Left renal pelvis (tissue), 4 donors: ENCODE measurements at regions not wholly inside any gene's neighbourhood (a gene's known extent, or its start where the extent isn't known, plus 50 kb on each side); places are given as distances from the start of the nearest gene placed in this dataset.
"Not testable (repeated sequence)": the region's sequence is repeated elsewhere in the genome, so short reads cannot be mapped to it uniquely, and the experiment has no call there.

Source experiments
- DNase-seq, 4 donors: peaks; one replicate each; pipeline ENCODE4 v3.0.0-alpha.2; 2013; ENCODE audit warnings: low read depth in 4 of 4, low spot score in 3 of 4

- no peak for DNase-seq
Measured at GRCh38 chr14:106459971-106460730, 933.8 kb downstream of the TMEM121 start.

DNA sequence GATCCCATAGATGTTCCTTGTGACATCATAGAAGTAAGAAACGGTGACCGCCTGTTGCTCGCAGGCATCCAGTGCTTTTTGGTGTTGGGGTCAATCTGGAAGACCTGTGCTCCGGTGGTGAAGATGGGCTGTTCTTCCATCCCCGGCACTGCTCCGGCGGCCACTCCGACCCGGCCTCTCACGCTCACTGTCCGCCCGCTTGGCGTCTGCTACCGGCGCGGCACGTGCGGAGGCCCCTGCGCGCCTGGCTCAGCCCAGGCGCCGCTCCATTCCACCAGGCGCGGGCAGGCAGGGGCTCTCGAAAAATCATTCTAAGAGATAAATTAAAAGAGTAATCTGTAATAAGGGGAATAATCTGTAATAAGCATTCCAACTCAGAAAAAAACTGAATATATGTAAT, 934.5 kb downstream of the TMEM121 start:
- DNase-seq = no peak

GRCh38 chr14:106466483-106466882, 940.1 kb downstream of the TMEM121 start:
- not testable (repeated sequence) for DNase-seq

DNA sequence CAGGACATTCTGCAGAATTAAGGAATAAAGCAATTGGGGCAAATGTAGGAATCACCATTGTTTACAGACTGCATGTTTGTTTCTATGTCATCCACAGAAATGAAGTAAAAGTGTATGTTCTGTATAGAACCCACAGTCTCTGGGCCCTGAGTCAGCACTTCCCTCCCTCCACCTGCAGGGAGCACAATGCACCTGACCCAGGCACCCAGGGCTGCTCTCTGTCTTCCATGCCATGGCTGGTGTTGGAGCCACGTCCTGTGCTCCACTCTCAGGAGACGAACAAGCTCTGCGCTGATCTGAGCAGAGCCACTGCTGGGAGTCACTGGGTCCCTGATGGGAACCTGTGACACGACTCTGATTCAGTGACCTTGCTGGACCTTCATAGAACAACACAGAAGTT, 942.5 kb downstream of the TMEM121 start:
- not testable (repeated sequence) for DNase-seq

GRCh38 chr14:106470028-106470427, 943.6 kb downstream of the TMEM121 start:
- DNase-seq = not testable (repeated sequence)

DNA sequence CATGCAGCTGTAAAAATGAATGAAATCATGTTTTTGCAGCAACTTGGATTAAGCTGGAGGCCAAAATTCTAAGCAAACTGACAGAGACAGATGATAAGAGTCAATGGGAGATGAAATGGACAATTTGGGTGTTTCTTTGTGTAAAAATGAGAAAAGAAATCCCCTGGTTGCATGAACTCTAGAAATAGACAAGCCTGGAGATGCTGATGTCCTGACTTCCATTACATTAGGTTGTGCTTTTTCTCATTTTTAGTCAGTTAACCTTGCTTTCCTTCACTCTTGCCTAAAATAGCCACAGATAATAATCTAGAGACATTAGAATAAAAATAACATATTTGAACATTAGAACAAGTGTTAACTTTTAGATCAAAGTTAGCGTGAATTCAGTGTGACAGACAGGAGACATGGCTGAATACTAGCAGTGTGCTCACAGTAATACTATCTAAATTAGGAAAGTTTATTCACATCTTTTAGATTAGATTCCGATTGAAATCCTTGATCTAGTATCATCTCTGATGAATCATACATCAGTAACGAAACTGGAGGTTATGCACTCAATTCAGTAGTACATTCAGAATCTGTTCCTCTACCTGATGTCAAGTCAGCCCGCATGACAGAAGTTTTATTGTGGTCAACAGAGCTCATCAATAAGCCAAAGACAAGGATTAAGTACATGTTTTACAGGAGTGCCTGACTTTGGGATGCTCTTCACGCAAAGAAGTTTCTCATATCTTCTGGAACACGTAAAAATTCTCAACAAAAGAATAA, 948.1 kb downstream of the TMEM121 start:
- DNase-seq = not testable (repeated sequence)

DNA sequence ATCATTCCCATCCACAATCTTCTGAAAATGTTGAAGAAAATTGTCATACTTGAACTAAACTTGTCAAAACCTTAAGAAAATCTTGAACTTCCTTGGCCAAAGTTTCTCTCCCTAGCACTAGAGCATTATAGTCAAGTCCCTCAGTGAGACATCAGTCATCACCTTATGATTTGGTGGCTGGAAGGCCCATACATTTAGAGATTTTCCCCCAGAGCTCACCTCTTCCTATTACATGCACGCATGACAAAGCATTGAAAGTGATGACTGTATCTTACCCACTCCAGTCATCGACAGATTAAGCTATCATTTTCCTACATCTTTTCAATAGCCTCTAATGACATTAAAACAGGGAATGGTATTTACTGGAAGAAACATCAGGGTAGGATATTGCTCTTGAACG, 948.8 kb downstream of the TMEM121 start:
- not testable (repeated sequence) for DNase-seq

DNA sequence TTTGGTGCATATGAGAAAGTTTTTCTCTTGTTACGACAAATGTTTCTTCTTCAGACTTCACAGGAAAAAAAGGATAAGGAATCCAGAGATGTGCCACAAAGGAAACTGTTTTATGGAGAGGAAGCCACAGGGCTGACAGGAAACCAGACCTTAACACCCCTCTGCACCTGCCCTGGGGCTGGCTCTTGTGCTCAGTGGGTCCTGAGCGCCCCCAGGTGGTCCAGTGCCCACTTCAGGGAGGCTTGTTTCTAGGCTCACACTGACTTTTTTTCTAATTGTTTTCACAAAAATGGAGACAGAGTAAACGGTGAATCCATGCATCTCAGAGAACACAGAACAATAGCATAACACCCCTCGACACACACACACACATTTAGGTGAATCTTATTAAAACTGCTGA, 951.2 kb downstream of the TMEM121 start:
- DNase-seq = not testable (repeated sequence)

DNA sequence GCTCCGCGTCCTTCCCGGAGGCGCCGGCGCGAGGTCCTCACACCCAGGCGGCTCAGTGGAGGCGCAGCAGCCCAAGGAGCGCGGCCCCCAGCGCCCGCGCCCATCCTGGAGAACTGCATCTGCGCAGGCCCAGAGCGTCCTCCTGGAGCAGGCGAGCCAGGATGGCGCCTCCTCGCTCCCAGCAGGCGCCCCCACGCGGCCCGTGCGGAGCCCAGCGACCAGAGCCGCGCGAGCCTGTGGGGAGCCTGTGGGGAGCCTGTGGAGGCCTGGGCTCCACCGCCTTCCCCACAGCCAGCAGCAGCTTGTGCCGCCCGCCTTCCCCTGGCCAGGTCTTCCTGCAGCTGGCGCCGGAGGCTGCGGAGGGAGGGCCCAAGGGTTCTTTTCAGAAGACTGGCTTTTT, 953.9 kb downstream of the TMEM121 start:
- not testable (repeated sequence) for DNase-seq

GRCh38 chr14:106482213-106482612, 955.8 kb downstream of the TMEM121 start:
- DNase-seq = not testable (repeated sequence)

- no peak for DNase-seq
Measured at GRCh38 chr14:106487600-106487999, 961.2 kb downstream of the TMEM121 start.

- DNase-seq = no peak
Measured at GRCh38 chr14:106488291-106488690, 961.9 kb downstream of the TMEM121 start.

DNA sequence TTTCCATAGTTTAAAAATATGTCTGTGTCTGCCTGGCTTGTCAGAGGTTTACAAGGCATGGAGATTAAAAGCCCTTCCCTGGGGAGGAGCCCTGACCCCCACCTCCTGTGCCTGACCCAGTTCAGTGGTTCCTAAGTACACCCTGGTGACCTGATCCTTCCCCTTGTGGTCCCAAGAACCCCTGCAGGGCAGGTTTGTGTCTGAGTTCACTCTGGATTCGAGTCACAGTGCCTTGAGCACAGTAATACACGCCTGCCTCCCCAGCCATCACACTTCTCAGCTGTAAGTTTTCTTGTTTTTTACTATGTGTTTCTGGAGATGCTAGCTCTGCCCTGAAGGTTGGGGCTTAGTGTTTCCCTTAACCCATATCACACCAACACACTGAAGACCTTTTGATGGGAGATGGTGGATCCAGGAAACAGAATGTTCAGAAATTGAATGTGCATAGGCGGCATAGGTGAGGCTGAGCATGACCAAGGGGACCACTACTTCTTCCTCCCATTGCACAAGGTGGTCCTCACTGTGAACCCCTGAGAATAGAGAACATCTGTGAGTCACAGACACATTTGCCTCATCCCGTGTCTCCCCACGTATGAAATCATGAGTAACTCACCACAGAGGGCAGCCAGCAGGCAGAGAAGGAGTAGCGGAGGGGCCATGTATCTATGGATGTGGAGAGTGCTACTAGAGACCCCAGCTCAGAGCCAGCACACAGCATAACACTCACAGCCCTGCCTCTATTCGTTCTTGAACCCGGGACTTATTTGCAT, 962.9 kb downstream of the TMEM121 start:
- DNase-seq = no peak

DNA sequence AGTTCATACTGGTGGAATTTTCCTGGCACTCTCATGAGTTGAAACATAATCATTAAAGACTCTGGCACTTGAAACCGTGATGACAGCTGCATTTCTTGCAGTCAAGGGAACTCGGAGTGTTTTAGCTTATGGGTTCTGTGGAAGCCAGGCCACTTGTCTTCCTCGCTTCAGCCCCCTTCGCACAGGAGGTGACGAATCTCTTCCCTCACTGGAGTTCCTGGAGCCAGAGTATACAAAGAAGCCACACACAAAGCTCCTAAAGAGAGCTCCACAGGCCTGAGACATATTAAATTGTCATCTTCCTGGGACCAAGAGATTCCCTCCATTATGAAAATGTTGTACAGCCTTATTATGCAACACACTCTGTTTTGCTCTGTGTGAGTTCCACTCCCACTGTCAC, 964.1 kb downstream of the TMEM121 start:
- DNase-seq = no peak

DNA sequence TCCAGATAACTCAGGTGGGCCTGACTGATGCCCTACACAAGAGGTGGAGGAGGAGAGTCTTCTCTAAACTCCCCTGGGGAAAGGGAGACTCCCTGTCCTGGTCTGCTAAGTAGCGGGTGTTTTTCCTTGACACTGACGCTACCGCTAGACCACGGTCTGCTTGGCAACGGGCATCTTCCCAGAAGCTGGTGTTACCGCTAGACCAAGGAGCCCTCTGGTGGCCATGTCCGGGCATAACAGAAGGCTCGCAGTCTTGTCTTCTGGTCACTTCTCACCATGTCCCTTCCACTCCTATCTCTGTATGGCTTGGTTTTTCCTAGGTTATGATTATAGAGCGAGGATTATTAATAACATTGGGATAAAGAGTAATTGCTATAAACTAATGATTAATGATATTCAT, 965.5 kb downstream of the TMEM121 start:
- DNase-seq = no peak

DNA sequence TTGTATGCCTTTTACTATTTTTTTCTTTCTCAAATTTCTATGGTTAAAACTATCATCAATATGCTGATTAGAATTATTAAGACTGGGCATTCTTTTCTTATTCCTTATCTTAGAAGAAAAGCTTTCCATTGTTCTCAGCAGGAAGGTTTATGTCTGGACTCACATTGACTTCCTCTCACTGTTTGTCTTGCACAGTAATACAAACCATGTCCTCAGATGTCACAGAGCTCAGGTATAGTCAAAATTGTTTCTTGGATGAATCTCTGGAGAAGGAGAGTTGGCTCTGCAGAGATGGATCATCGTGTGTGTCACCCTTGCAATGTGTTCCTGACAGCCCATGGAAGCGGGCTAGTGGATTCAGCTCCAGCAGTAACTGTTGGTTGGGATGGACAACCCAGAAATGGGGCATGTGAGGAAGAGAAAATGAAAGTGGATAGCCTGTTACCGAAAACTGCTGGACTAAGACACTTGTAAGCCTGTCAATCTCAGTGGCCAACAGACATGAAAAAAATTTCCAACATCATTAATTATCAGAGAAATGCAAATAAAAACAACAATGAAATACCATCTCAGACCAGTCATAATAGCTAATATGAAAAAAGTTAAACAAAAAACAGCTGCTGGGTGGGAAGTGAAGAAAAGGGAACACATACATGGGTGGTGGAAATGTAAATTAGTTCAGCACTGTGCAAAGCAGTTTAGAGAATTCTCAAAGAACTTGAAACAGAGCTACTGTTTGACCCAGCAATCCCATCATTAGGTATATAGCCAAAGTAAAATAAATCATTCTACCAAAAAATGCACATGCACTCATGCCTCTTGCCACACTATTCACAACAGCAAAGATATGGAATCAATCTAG, 967.8 kb downstream of the TMEM121 start:
- DNase-seq = no peak

DNA sequence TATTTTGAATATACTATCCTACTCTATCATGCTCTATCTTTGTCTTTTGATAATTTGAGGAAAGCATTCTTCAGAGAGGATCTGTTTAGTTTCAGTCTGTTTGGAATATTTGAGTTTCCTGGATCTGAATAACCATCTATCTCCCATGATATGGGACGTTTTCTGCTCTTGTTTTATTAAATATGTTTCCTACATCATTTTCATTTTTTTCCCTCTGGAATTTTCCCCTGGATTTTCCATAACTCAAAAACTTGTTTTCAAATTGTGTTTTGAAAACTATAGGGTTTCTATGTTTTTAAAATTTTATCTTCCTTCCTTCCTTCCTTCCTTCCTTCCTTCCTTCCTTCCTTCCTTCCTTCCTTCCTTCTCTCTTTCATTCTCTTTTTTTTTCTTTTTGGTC, 974.2 kb downstream of the TMEM121 start:
- no peak for DNase-seq

GRCh38 chr14:106501898-106502297, 975.5 kb downstream of the TMEM121 start:
- DNase-seq = no peak

DNA sequence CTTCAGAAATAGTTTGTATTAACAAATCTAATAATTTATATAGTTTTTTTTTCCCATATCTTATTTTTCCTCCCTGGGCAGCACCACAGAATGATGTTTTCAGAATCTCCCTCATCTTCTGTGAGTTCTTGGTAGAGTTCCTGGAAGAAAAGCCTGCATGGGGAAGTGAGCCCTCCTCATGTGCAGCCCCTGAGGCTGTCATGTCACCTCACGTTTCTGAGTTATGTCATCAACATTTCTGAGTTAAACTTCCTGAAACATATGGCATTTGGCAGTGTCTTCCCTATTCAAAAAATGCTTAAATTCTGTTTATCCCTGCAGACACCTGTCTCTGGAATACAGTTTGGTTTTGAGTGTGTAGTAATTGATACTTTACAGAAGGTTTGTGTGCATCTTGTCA, 979.0 kb downstream of the TMEM121 start:
- no peak for DNase-seq

DNA sequence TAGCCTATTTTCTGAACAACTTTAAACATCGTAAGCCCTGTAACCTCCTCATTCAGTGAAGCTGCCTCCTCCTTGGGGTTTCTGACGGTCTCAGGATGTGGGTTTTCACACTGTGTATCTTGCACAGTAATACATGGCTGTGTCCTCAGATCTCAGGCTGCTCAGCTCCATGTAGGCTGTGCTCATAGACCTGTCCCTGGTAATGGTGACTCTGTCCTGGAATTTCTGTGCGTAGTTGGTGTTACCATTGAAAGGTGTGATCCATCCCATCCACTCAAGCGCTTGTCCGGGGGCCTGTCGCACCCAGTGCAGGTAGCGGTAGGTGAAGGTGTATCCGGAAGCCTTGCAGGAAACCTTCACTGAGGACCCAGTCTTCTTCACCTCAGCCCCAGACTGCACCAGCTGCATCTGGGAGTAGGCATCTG, 980.5 kb downstream of the TMEM121 start:
- no peak for DNase-seq
